Glomerular endothelial cell (primary cell): ENCODE measurements at regions not wholly inside any gene's neighbourhood (a gene's known extent, or its start where the extent isn't known, plus 50 kb on each side); places are given as distances from the start of the nearest gene placed in this dataset.
"Not testable (repeated sequence)": the region's sequence is repeated elsewhere in the genome, so short reads cannot be mapped to it uniquely, and the experiment has no call there.

Experiments used
- DNase-seq: peaks from one replicate; pipeline ENCODE4 v3.0.0-alpha.2; 2011; ENCODE audit warnings: low read depth, low spot score; ENCODE audit errors: extremely low read depth

- DNase-seq: no peak
These were observed 97.2 kb downstream of the NAV1 start for GRCh38 chr1:201636097-201636496.

DNA sequence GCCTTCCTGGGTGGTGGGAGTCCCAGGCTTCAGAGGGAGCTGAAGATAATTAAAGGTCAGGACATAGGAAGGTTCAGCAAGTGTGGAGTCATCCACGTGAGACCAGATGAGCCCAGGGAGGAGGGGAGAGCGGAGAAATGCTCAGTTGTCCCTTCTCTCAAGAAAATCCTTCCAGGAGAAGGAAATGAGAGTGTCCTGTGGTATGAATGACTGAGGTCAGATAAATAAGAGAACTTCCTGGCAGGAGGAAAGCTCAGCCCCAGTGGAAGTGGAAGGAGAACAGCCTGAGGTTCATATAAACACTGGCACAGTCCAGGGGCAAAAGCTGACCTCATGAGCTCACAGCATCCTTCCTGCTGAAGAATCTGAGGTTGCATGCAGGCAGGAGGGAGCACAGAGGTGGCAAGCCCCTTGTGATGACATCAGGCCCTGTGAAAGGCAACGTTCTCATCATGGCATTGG is 97.6 kb downstream of the NAV1 start:
- peak; percentile 44 for DNase-seq

DNA sequence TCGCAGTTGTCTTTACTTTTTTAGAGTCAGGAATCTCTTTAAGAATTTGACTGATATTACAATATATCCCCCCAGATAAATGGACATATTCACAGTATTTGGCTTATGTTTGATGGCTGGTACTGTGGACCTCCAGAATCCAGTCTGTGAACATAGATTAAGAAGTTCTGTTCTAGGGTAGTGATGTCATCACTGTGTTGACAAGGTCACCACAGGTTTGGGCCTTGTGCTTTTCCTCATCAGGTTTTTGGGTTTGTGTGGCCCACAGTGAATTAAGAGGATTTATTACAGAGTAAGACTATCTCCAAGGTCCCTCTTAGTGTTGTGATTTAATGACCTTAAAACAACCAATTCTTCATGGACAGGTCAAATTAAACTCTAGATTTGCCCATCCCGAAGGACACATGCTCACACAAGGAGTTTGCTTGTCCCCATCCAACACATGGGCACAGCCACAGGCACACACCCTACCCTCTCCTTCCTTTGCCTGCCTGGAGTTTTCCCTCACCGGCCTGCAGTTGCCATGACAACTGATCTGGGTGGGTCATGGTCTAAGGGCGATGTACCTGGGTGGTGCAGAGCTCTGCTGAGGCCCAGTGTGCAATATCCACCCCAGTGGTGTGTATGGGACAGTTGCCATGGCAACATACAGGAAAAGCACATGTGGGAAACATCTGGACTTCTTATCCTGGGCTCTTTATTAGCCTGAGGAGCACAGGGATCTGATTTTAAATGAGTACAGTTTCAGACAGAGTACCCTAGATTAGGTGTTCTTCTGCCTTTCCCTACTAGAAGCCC is 98.6 kb downstream of the NAV1 start:
- no peak for DNase-seq

GRCh38 chr1:201639391-201639790 is 100.5 kb downstream of the NAV1 start:
- no peak for DNase-seq

DNA sequence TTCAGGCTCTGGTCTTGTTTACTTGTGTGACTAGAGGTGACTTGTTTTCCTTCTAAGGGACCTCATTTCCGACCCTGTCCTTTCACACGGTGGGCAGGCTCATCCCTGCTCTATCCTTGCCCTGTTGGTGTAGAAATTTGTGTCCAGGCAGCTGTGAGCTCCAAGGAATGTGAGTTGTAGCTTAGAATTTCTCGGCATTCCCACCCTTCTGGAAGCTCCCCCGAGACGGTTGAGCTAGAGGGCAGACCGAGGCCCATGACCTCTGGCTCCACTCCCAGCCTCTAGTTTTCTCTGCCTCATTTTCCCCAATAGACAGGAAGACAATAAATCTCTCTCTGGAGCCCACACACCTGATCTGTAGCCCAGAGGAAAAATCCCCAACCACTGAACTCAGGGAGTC is 100.9 kb downstream of the NAV1 start:
- DNase-seq: no peak

DNA sequence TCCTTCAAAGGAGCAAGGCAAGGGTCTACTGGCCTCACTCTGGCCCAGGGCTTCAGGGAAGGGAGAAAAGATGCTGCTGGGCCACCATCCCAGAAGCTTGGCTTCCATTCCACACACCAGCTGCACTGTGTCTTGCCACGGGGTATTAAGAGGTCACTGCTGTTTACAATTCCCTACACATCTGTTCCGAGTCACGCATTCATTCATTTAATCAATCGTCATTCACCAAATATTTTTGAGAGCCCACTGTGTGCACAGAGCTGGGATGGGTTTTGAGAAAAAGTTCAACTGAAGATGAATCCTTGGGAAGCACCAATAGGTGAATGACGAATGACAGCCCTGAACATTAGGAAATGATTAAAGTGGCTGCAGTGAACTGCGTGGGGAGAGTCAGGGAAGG is 101.7 kb downstream of the NAV1 start:
- DNase-seq: no peak

DNA sequence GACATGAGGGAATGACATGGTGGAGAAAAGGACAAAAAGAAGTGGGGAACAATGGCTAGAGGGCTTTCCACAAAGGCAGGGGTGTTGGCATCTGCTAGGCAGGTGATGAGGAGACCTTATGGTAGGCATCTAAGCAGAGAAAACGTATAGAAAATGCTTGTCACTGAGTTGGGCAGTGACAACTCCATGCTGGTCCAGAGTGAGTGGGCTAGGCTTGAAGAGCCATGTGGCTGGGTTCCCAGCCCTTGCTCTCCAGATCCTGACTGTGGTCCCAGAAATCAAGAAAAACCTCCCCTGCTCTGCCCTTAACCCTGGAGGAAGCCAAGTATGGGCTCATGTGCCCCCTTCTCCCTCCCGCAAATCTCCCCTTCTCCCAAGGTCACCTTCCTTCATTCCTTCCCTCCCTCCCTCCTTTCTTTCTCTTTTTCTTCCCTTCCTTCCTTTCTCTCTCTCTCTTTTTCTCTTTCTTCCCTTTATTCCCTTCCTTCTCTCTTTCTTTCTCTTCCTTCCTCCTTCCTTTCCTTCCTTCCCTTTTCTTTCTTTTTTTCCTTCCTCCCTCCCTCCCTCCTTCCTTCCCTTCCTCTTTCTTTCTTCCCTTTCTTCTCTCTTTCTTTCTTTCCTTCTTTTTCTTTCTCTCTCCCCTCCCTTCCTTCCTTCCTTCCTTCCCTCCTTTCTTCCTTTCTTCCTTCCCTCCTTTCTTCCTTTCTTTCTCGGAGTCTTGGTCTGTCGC is 102.8 kb downstream of the NAV1 start:
- DNase-seq: no peak

GRCh38 chr1:201643835-201644104 is 104.8 kb downstream of the NAV1 start:
- DNase-seq: no peak

DNA sequence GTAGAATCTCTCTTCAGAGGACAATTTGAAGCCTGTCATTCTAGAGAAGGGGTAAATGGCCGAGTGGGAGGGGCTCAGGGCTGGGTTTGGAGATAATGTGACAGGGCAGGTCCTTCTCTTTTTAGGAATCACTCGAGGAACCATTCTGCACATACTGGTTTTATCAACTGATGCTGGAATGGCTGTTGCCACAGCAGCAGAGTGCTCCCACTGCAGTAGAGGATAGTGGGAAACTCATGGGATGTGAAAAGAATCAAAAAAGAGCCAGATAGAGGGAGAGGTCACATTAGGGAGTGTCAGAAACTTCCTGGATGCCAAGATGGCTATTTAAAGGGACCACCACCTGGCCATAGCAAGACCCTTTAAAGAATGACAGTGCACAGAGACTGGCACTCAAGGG is 105.3 kb downstream of the NAV1 start:
- DNase-seq: no peak

DNA sequence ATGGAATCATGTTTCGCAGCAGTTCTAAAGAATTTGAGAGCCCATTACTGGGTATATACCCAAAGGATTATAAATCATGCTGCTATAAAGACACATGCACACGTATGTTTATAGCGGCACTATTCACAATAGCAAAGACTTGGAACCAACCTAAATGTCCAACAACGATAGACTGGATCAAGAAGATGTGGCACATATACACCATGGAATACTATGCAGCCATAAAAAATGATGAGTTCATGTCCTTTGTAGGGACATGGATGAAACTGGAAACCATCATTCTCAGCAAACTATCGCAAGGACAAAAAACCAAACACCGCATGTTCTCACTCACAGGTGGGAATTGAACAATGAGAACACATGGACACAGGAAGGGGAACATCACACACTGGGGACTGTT is 106.1 kb downstream of the NAV1 start:
- DNase-seq: not testable (repeated sequence)

DNA sequence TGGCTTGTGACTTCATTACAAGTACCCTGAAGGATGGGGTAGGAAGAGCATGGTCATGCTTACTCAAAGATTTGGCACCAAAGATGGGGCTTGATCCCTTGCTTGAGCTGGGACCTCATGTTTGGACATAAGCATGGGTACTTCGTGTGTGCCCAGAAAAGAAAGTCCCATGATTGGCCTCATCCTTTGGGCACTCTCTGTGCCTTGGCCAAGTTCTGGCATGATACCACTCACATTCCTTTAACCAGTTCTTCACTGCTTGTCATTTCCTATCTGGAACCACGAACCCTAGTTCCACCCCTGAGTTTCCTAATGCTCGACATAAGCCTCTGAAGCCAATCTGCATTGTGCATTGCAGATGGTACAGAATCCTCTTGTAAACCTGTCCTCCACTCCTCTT is 107.0 kb downstream of the NAV1 start:
- no peak for DNase-seq

DNA sequence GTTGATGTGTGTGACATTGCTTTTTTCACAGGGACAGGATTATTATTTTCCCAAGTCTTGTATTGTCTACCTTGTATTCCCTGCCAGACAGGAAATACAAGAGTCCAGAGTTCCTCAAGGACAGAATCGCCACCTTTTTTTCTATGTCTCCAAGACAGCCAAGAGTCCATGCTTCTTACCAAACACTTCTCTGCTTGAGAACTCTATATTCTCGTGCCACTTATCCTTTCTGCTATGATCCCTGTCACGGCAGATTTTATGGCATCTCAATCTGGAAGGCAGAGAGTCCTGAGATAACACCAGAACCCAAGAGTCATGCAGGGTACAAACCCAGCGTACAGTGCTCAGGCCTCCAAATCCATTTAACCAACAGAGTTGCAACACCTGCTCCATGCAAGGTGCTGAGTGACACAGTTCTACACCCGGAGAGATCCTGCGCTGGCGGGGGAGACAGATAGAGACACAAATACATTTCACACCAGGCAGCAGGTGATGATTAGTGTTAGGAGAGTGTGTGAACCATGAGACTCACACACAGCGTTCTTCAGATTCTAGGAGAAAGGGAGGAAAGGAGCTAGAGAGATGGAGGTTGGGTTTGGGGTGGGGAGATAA is 107.6 kb downstream of the NAV1 start:
- no peak for DNase-seq

GRCh38 chr1:201647094-201647493 is 108.2 kb downstream of the NAV1 start:
- no peak for DNase-seq

- DNase-seq: no peak
These were observed 108.8 kb downstream of the NAV1 start for GRCh38 chr1:201647722-201648065.

DNA sequence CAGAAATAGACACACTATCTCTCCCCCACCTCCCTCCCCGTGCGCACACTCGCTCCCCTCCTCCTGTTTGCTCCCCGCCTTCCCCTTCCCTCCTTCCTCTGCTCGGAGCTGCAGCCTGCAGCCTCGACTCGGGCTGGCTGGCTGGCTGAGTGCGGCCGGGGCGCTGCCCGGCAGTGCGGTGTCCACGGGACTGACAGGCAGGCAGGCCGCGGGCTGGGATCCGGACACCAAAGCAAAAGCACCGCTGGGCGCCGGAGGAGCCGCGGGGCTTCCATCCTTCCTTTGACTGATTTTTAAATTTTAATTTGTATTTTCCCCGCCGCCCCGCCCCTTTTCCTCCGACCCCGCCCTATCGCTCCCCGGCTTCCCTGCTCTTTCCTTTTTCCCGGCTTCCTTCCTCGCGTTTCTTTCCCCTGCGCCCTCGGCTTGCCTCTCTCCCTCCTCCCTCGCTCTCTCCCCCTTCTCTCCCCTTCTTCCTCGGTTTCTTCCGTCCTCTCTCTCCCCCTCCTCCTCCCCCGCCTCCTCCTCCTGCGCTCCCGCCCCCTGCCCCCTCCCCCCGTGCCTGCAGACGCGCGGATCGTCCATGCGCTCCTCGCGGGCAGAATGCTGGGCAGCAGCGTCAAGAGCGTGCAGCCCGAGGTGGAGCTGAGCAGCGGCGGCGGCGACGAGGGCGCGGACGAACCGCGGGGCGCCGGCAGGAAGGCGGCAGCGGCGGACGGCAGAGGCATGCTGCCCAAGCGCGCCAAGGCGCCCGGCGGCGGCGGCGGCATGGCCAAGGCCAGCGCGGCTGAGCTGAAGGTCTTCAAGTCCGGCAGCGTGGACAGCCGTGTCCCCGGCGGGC is 109.4 kb downstream of the NAV1 start:
- no peak for DNase-seq

GRCh38 chr1:201648907-201649721 is 110.2 kb downstream of the NAV1 start:
- no peak for DNase-seq

DNA sequence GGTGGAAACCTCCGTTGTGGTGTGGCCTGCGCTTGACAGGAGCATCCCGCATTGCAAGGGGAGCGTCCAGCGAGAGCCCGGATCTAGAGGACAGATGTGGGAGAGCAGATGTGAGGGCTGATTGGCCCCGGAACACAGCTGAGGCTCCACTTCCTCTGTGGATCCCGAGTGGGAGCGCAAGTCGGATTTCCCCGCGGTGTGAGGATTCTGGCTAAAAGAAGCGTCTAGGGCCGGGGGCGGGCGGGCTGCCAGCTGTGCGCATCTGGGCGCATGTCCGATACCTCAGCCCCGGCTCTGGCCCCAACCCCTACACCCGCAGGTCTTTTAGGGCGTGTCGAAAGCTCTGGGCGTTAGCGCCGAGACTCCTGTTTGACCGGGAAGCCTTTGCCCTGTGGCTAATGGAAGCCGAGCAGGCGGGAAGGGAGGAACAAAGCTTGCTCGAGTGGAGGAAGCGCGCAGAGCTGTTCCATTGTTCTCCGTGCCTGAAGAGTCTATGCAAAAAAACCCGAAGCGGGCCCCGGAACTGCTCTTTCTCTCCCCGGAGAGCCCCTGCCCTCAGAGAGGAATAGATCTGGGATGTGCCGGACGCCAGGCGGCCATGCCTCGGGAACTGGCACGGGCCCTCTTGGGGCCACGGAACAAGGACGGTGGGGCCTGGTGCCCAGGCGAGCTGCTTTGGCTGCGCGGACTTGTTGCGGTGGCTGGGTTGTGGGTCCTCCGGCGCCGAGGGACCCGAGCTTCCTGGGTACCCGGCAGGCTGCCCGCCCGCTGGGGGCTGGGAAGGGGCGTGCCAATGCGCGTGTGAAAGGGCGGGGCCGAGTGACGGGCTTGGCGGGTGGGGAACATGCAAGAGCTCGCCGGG is 111.1 kb downstream of the NAV1 start:
- DNase-seq: no peak

DNA sequence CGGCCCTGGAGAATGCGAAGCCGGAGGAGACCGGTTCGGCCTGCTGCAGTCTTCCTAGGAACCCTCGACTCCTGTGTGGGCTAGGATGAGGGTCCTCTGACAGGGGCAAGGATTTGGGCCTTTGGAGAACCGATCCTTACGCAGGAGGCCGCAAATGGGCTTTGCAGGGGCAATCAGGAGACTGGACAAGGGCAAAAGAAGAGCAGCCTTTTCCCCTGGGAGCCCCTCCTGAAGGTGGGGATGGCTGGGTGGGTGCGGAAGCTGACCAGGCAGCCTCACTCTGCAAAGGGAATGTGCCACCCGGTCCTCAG is 111.7 kb downstream of the NAV1 start:
- DNase-seq: no peak

DNA sequence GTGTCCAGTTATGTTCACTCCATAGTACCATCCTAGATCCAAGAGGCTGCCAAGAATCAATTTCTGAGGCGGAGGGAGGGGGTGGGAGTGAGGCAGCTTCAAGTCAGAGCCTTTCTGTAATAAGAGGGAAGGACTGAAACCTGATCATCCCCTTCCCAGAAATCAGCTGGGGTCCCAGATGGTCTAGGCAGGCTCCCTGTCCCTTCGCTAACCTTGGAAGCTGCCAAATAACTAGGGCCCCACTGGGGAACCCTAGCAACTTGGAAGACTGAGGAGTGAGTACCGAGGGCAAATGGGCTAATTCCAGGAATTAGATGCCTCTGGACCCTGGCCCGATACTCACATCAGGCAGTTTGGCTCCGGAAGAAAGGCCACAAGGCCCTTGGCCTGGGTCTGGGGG is 113.3 kb downstream of the NAV1 start:
- no peak for DNase-seq

DNA sequence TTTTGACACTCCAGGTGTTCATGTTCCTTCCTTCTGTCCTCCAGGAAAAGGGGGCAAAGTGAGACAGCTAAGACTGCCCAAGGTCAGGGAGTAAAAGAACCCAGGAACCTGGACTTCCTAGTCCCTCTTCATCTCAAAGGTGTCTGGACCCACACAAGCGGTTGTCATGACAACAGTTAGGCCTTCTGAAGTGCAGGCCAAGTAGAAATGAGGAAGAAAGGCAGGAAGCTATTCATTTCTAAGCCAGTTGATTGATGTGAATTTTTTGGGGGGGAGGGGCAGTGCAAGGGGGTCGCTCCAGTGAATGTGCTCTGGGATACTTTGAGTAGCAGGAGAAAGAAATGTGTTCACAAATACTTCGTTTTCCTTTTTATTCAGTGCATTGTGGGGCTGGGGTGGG is 114.3 kb downstream of the NAV1 start:
- DNase-seq: no peak
